Endodermal cell (in vitro differentiated cells): ENCODE measurements at regions not wholly inside any gene's neighbourhood (a gene's known extent, or its start where the extent isn't known, plus 50 kb on each side); places are given as distances from the start of the nearest gene placed in this dataset.

ENCODE experiments used
- DNase-seq: peaks from one replicate; pipeline ENCODE4 v3.0.0-alpha.2; 2017
- H3K27ac ChIP-seq: 2 replicates; pipeline ENCODE4 v1.5.1; 2013; ENCODE audit warnings: mild to moderate bottlenecking, low read depth, low read length, moderate library complexity
- H3K27me3 ChIP-seq: 2 replicates; pipeline ENCODE4 v1.6.1; 2013; ENCODE audit warnings: mild to moderate bottlenecking, low read length, moderate library complexity; ENCODE audit not compliant: insufficient read depth, control insufficient read depth, poor library complexity, severe bottlenecking
- H3K36me3 ChIP-seq: 2 replicates; pipeline ENCODE4 v1.7.0; 2013; ENCODE audit warnings: mild to moderate bottlenecking, low read length, moderate library complexity; ENCODE audit not compliant: control insufficient read depth, insufficient read depth
- H3K4me1 ChIP-seq: one replicate; pipeline ENCODE4 v1.7.0; 2013; ENCODE audit warnings: low read length; ENCODE audit not compliant: control insufficient read depth, insufficient read depth
- H3K4me3 ChIP-seq: 2 replicates; pipeline ENCODE4 v1.5.1; 2013; ENCODE audit warnings: mild to moderate bottlenecking, low read length, moderate library complexity
- H3K9ac ChIP-seq: 2 replicates; pipeline ENCODE4 v1.6.1; 2013; ENCODE audit warnings: mild to moderate bottlenecking, low read length, moderate library complexity; ENCODE audit not compliant: poor library complexity, severe bottlenecking; ENCODE audit errors: extremely low read depth
- H3K9me3 ChIP-seq: 2 replicates; pipeline ENCODE4 v1.6.1; 2013; ENCODE audit warnings: mild to moderate bottlenecking, low read length, moderate library complexity; ENCODE audit not compliant: control insufficient read depth
- H3K27ac Mint-ChIP-seq: 2 replicates; pipeline ENCODE4 v1.8.0; 2020; ENCODE audit warnings: mixed read lengths
- H3K27me3 Mint-ChIP-seq: 2 replicates; pipeline ENCODE4 v1.8.0; 2021; ENCODE audit warnings: mild to moderate bottlenecking, mixed read lengths; ENCODE audit not compliant: insufficient read depth
- H3K36me3 Mint-ChIP-seq: 2 replicates; pipeline ENCODE4 v1.8.0; 2020; ENCODE audit warnings: low read depth, mixed read lengths
- H3K4me1 Mint-ChIP-seq: 2 replicates; pipeline ENCODE4 v1.8.0; 2020; ENCODE audit warnings: mixed read lengths
- H3K4me3 Mint-ChIP-seq: 2 replicates; pipeline ENCODE4 v1.8.0; 2020; ENCODE audit warnings: mild to moderate bottlenecking, moderate library complexity, mixed read lengths
- H3K9me3 Mint-ChIP-seq: 2 replicates; pipeline ENCODE4 v1.8.0; 2020; ENCODE audit warnings: mild to moderate bottlenecking, mixed read lengths
- WGBS, 2 experiments: methylation state at CpG; one replicate each; pipeline versions ENCODE4 v1.1.5 to v1.1.7; 2013; ENCODE audit warnings: missing lambda C conversion rate in 2 of 2, mixed read lengths in 1 of 2; ENCODE audit not compliant: insufficient coverage in 1 of 2, insufficient read length in 1 of 2; 5-methylcytosine and 5-hydroxymethylcytosine counted together
- TF ChIP-seq, protein P1 (sequence below): fragments of 200-600 bp; sonication (generic); conservative IDR thresholded peaks from 2 replicates; pipeline ENCODE4 v1.5.0; 2021; ENCODE audit warnings: antibody characterized with exemption, mild to moderate bottlenecking

DNA sequence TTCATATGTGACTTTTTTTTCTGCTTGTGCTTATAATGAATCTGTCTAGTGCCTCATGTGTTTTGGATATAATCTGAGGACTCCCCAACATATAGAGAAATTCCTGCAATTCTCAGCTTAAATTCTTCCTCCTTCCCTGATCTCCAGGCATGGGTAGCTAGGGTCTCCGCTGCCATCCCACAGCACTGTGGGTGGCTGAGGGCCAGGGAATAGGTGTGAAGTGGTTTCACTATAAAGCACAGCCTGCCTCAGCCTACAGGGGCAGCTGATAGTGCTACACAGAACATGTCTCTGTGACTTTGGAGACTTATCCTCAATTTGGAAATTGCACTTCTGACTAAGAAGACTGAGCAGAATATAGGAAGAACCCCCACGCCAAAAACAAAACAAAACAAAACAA, 137.3 kb upstream of the NABP1 start:
- Mint-ChIP-seq H3K4me1 (peaks cover 39% of the 10 kb centered on the region), H3K27me3 (peaks cover 5% of the 10 kb centered on the region), H3K27ac (no peak overlapping the region), H3K36me3 (no peaks in the 10 kb centered on the region), H3K9me3 (no peaks in the 10 kb centered on the region), H3K4me3 (no peak overlapping the region)
- Histone ChIP-seq H3K4me1 (peaks cover 22% of the 10 kb centered on the region), H3K9ac (no peak overlapping the region), H3K27me3 (no peaks in the 10 kb centered on the region), H3K4me3 (no peak overlapping the region), H3K9me3 (no peaks in the 10 kb centered on the region), H3K36me3 (no peaks in the 10 kb centered on the region), H3K27ac (no peak overlapping the region)
- peak; percentile 78 for DNase-seq
- WGBS, 2 experiments: 84% methylated on average over 2 of the region's 2 CpGs; no CpG with 5 or more reads in 1 of the 2 experiments
- TF ChIP-seq, protein P1, sequence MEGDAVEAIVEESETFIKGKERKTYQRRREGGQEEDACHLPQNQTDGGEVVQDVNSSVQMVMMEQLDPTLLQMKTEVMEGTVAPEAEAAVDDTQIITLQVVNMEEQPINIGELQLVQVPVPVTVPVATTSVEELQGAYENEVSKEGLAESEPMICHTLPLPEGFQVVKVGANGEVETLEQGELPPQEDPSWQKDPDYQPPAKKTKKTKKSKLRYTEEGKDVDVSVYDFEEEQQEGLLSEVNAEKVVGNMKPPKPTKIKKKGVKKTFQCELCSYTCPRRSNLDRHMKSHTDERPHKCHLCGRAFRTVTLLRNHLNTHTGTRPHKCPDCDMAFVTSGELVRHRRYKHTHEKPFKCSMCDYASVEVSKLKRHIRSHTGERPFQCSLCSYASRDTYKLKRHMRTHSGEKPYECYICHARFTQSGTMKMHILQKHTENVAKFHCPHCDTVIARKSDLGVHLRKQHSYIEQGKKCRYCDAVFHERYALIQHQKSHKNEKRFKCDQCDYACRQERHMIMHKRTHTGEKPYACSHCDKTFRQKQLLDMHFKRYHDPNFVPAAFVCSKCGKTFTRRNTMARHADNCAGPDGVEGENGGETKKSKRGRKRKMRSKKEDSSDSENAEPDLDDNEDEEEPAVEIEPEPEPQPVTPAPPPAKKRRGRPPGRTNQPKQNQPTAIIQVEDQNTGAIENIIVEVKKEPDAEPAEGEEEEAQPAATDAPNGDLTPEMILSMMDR: peak; percentile 39

DNA sequence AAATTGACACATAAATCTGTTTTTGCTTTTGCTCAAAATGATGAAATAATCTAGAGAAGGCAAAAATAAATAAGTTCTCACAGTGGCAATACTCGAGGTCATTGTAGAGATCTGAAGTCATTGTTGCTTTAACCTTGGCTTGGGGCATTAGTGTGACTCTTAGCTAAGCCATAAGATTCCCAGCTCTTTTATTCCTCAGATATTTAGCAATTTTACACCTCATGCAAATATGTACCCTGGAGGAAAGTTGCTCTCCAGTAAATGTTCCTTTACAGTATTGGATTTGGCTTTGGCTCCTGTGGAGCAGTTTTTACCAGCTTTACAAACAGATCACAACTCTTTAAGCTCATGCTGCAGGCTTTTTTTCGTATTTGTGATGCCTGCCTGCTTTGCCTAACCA, 134.2 kb upstream of the NABP1 start:
- Mint-ChIP-seq H3K4me1 (peaks cover 32% of the 10 kb centered on the region), H3K9me3 (peaks cover 1% of the 10 kb centered on the region), H3K27ac (peak overlapping the region; percentile 4), H3K36me3 (no peaks in the 10 kb centered on the region), H3K4me3 (no peak overlapping the region), H3K27me3 (peaks cover 5% of the 10 kb centered on the region)
- no peak for DNase-seq
- H3K9ac ChIP-seq: no peak overlapping the region
- no peak overlapping the region for H3K27ac ChIP-seq
- H3K4me1 ChIP-seq: peaks cover 19% of the 10 kb centered on the region
- TF ChIP-seq, protein P1: no peak
- 40 to 59% methylated on average over 1 to 2 of the region's 2 CpGs for WGBS, 2 experiments
- H3K27me3 ChIP-seq: no peaks in the 10 kb centered on the region
- no peaks in the 10 kb centered on the region for H3K36me3 ChIP-seq
- H3K9me3 ChIP-seq: no peaks in the 10 kb centered on the region
- no peak overlapping the region for H3K4me3 ChIP-seq

DNA sequence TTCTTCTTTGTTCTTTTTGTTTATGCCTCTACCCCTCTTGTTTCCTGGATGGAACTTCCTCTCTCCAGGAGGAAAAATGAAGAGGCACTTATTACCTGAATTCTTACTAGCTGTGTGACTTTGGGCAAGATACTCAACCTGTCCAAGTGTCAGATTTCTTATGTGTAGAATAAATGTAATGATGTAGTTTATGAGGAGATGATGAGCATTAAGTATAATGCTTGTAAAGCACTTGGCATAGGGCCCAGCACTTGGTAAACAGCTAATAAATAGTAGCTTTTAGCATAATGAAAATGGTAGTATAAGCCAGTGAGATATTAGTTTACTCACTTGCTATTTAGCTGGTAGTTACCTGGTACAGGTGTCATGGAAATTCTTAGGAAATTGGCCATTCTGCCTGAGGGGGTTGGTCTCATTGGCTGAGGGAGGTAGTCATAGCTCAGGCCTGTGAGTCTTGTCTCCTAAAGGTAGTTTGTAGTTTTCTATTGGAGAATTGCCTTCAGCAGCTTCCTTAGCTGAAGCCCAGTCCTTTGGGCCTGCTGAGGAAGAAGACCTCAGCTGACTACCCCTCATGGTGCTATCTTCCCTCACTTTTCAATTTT, 133.4 kb upstream of the NABP1 start:
- Histone ChIP-seq H3K36me3 (no peaks in the 10 kb centered on the region), H3K9me3 (no peaks in the 10 kb centered on the region), H3K27me3 (no peaks in the 10 kb centered on the region), H3K27ac (no peak overlapping the region), H3K9ac (no peak overlapping the region), H3K4me1 (peaks cover 16% of the 10 kb centered on the region), H3K4me3 (no peak overlapping the region)
- no peak for DNase-seq
- Mint-ChIP-seq H3K36me3 (no peaks in the 10 kb centered on the region), H3K4me3 (no peak overlapping the region), H3K4me1 (peaks cover 27% of the 10 kb centered on the region), H3K9me3 (peaks cover 1% of the 10 kb centered on the region), H3K27ac (no peak overlapping the region), H3K27me3 (peaks cover 5% of the 10 kb centered on the region)
- TF ChIP-seq, protein P1: no peak
